SK-N-SH (cell line): ENCODE measurements at regions not wholly inside any gene's neighbourhood (a gene's known extent, or its start where the extent isn't known, plus 50 kb on each side); places are given as distances from the start of the nearest gene placed in this dataset.

ENCODE experiments used
- CTCF ChIA-PET: fragments of 300-600, 350-600 bp; formaldehyde crosslinking; extraction: SDS; loops from one replicate; lab custom pipeline; 2021; lab: Yijun Ruan, JAX
- POLR2A ChIA-PET: fragments of 350-600 bp; sonication (Branson Sonifier 250); formaldehyde crosslinking; extraction: SDS; loops from one replicate; lab custom pipeline; 2020; ENCODE audit warnings: antibody characterized with exemption, inconsistent platforms; lab: Yijun Ruan, JAX
- DNase-seq: peaks from one replicate; pipeline ENCODE4 v3.0.0; 2012
- H2AFZ ChIP-seq: fragments of 200-600 bp; sonication (generic); 2 replicates; pipeline ENCODE4 v1.8.1; 2016; ENCODE audit warnings: antibody characterized with exemption, mild to moderate bottlenecking, low read depth
- H3F3A ChIP-seq: fragments of 200-600 bp; sonication (generic); replicated peaks from 2 replicates; pipeline ENCODE3; 2016; ENCODE audit warnings: antibody characterized with exemption, mild to moderate bottlenecking; ENCODE audit not compliant: insufficient read depth
- H3K27ac ChIP-seq, 2 experiments: fragments of 200-500 bp in 1 of 2; fragments of 200-600 bp in 1 of 2; sonication (Bioruptor generic) in 1 of 2; sonication (generic), shearing (Covaris generic) in 1 of 2; 2 replicates each; pipeline versions ENCODE4 v1.5.1 to v1.6.1; 2014 to 2016; ENCODE audit warnings: low read depth in 2 of 2, inconsistent platforms in 1 of 2, low read length in 1 of 2, mild to moderate bottlenecking in 1 of 2, mixed read lengths in 1 of 2
- H3K27me3 ChIP-seq: fragments of 200-600 bp; sonication (generic), shearing (Covaris generic); 2 replicates; pipeline ENCODE4 v1.6.1; 2016; ENCODE audit warnings: mixed run types; ENCODE audit not compliant: insufficient read depth
- H3K36me3 ChIP-seq, 2 experiments: fragments of 200-500 bp in 1 of 2; fragments of 200-600 bp in 1 of 2; sonication (Bioruptor generic) in 1 of 2; sonication (generic) in 1 of 2; replicated peaks in 1 of 2; 2 replicates each; pipeline versions ENCODE3 to v1.5.1; 2014 to 2016; ENCODE audit warnings: low read length in 1 of 2, mild to moderate bottlenecking in 1 of 2; ENCODE audit not compliant: insufficient read depth in 2 of 2, control insufficient read depth in 1 of 2
- H3K4me1 ChIP-seq, 2 experiments: fragments of 200-500 bp in 1 of 2; fragments of 200-600 bp in 1 of 2; sonication (Bioruptor generic) in 1 of 2; sonication (generic), shearing (Covaris generic) in 1 of 2; 2 replicates each; pipeline versions ENCODE4 v1.5.1 to v1.6.1; 2014 to 2016; ENCODE audit warnings: low read depth in 1 of 2, low read length in 1 of 2, mixed run types in 1 of 2; ENCODE audit not compliant: insufficient read depth in 2 of 2, control insufficient read depth in 1 of 2
- H3K4me2 ChIP-seq: fragments of 200-600 bp; sonication (generic), shearing (Covaris generic); 2 replicates; pipeline ENCODE4 v1.6.1; 2017; ENCODE audit warnings: mixed run types
- H3K4me3 ChIP-seq, 2 experiments: fragments of 200-500 bp in 1 of 2; fragments of 200-600 bp in 1 of 2; sonication (Bioruptor generic) in 1 of 2; sonication (generic), shearing (Covaris generic) in 1 of 2; 2 replicates each; pipeline versions ENCODE4 v1.5.1 to v1.8.1; 2014 to 2016; ENCODE audit warnings: low read depth in 2 of 2, inconsistent platforms in 1 of 2, low read length in 1 of 2, mild to moderate bottlenecking in 1 of 2, mixed read lengths in 1 of 2, moderate library complexity in 1 of 2
- H3K79me2 ChIP-seq: fragments of 200-600 bp; sonication (generic); 2 replicates; pipeline ENCODE4 v1.8.1; 2017; ENCODE audit warnings: mild to moderate bottlenecking; ENCODE audit not compliant: insufficient read depth
- H3K9ac ChIP-seq: fragments of 200-600 bp; sonication (generic); 2 replicates; pipeline ENCODE4 v1.6.1; 2017; ENCODE audit warnings: mixed run types
- H3K9me2 ChIP-seq: fragments of 200-600 bp; sonication (generic); 2 replicates; pipeline ENCODE4 v1.6.1; 2017; ENCODE audit warnings: mixed run types
- H3K9me3 ChIP-seq: fragments of 200-600 bp; sonication (generic); 2 replicates; pipeline ENCODE4 v1.6.1; 2017; ENCODE audit warnings: mixed run types, mild to moderate bottlenecking, moderate library complexity
- H4K20me1 ChIP-seq: fragments of 200-600 bp; sonication (generic); 2 replicates; pipeline ENCODE4 v1.6.1; 2017; ENCODE audit warnings: mild to moderate bottlenecking, mixed run types; ENCODE audit not compliant: insufficient read depth
- CHD2 ChIP-seq: fragments of 150-350 bp; IDR thresholded peaks from 2 replicates; pipeline ENCODE4 v1.6.1; 2018; ENCODE audit warnings: low read length; ENCODE audit not compliant: partially characterized antibody
- ELF1 ChIP-seq: IDR thresholded peaks from 2 replicates; pipeline ENCODE4 v1.4.0; 2012
- EP300 ChIP-seq, 2 experiments: IDR thresholded peaks; 2 replicates each; pipeline versions ENCODE4 v1.4.0 to v1.6.1; 2012; ENCODE audit warnings: borderline replicate concordance in 1 of 2, low read depth in 1 of 2, low read length in 1 of 2
- GABPA ChIP-seq: IDR thresholded peaks from 2 replicates; pipeline ENCODE4 v1.4.0; 2012; ENCODE audit warnings: low read depth, mild to moderate bottlenecking
- GATA2 ChIP-seq: sonication (generic); formaldehyde crosslinking; IDR thresholded peaks from 2 replicates; pipeline ENCODE4 v1.5.0; 2020; ENCODE audit warnings: mild to moderate bottlenecking, missing genetic modification reagents
- NFIC ChIP-seq: IDR thresholded peaks from 2 replicates; pipeline ENCODE4 v1.4.0; 2012; ENCODE audit warnings: borderline replicate concordance
- POLR2AphosphoS5 ChIP-seq: IDR thresholded peaks from 2 replicates; pipeline ENCODE4 v1.6.1; 2012; ENCODE audit warnings: low read depth, low read length
- RAD21 ChIP-seq: IDR thresholded peaks from 2 replicates; pipeline ENCODE4 v1.6.1; 2012; ENCODE audit warnings: mild to moderate bottlenecking, low read length
- RCOR1 ChIP-seq: fragments of 150-350 bp; IDR thresholded peaks from 2 replicates; pipeline ENCODE4 v1.6.1; 2017; ENCODE audit warnings: antibody characterized with exemption, low read length
- RFX5 ChIP-seq: IDR thresholded peaks from 2 replicates; pipeline ENCODE4 v1.6.1; 2012; ENCODE audit warnings: mild to moderate bottlenecking, improper control_type of control experiment, low read length
- RXRA ChIP-seq: IDR thresholded peaks from 2 replicates; pipeline ENCODE4 v1.4.0; 2012; ENCODE audit warnings: low read depth, mild to moderate bottlenecking, borderline replicate concordance
- TCF12 ChIP-seq: IDR thresholded peaks from 2 replicates; pipeline ENCODE4 v1.4.0; 2012
- TEAD4 ChIP-seq: IDR thresholded peaks from 2 replicates; pipeline ENCODE4 v1.4.0; 2012; ENCODE audit warnings: mild to moderate bottlenecking, borderline replicate concordance; ENCODE audit not compliant: insufficient read depth
- USF2 ChIP-seq: fragments of 150-350 bp; IDR thresholded peaks from 2 replicates; pipeline ENCODE4 v1.6.1; 2017; ENCODE audit warnings: antibody characterized with exemption, low read length, low read depth, borderline replicate concordance
- WGBS: methylation state at CpG from one replicate; pipeline ENCODE4 v1.1.6; 2017; ENCODE audit warnings: low lambda C conversion rate; 5-methylcytosine and 5-hydroxymethylcytosine counted together
- TF ChIP-seq, protein P1 (sequence below): IDR thresholded peaks from 2 replicates; pipeline ENCODE4; 2012

GRCh38 chr7:93690021-93690420 lies 115.5 kb upstream of the CALCR start:
- Histone ChIP-seq H3K79me2 (no peaks in the 10 kb centered on the region), H3K27ac (no peak overlapping the region), H3K4me3 (no peak overlapping the region), H3K27me3 (no peaks in the 10 kb centered on the region), H3K9me2 (no peaks in the 10 kb centered on the region), H3K4me2 (no peak overlapping the region), H3K9ac (no peak overlapping the region), H3K4me1 (no peaks in the 10 kb centered on the region; a peak in 1 of 4 replicates)
- DNase-seq = no peak
- ChIA-PET POLR2A (no interaction called here), CTCF (no interaction called here)
- TF ChIP-seq GABPA = no peak
- TF ChIP-seq, all 33 proteins: peak for 0
- Histone ChIP-seq H3K36me3 (no peaks in the 10 kb centered on the region), H3K9me3 (no peaks in the 10 kb centered on the region), H2AFZ (no peak overlapping the region), H4K20me1 (no peaks in the 10 kb centered on the region), H3F3A (no peaks in the 10 kb centered on the region)
- WGBS = 68% methylated on average over 2 of the region's 2 CpGs

DNA sequence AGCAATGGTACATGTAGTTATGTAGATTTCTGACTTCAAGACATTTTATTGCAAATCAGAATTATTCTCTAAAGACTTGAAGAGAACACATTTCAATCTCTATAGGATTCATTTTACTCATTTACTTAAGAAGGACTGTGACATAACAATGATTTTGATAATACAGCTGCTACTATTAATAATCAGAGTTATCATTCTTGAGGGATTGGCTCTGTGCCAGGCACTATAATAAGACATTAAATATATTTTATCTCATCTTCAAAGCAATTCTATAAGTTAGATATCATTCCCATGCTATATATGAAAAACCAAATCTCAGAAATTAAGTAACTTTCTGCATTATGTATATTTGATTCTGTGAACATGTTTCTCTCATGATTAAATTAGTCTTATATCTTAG lies 103.7 kb upstream of the CALCR start:
- Histone ChIP-seq H3K36me3 (no peaks in the 10 kb centered on the region), H3K4me2 (no peak overlapping the region), H3K27me3 (no peaks in the 10 kb centered on the region), H3K9ac (no peak overlapping the region), H3K9me3 (no peaks in the 10 kb centered on the region), H3F3A (no peaks in the 10 kb centered on the region), H3K4me1 (no peaks in the 10 kb centered on the region; a peak in 1 of 4 replicates), H3K9me2 (no peaks in the 10 kb centered on the region), H3K79me2 (no peaks in the 10 kb centered on the region), H4K20me1 (no peaks in the 10 kb centered on the region), H2AFZ (no peak overlapping the region), H3K27ac (no peak overlapping the region), H3K4me3 (no peak overlapping the region)
- DNase-seq = no peak
- ChIA-PET POLR2A (no interaction called here), CTCF (interaction anchor here (1.8 kb wide), 1 partner anchor 29 kb away, joined by 4 read pairs; no protein-coding TSS in a partner anchor)
- TF ChIP-seq ELF1 (no peak), GABPA (no peak), POLR2AphosphoS5 (no peak), RCOR1 (no peak), NFIC (no peak), EP300 (IDR thresholded peaks at IDR 0.05; ENCODE audit: borderline replicate concordance in 1 of 2, low read depth in 1 of 2, low read length in 1 of 2) (no peak), USF2 (no peak), CHD2 (no peak), RAD21 (no peak), GATA2 (CRISPR knock-in tag) (no peak), RXRA (no peak), TCF12 (no peak), TEAD4 (no peak), RFX5 (no peak)
- TF ChIP-seq, protein P1, sequence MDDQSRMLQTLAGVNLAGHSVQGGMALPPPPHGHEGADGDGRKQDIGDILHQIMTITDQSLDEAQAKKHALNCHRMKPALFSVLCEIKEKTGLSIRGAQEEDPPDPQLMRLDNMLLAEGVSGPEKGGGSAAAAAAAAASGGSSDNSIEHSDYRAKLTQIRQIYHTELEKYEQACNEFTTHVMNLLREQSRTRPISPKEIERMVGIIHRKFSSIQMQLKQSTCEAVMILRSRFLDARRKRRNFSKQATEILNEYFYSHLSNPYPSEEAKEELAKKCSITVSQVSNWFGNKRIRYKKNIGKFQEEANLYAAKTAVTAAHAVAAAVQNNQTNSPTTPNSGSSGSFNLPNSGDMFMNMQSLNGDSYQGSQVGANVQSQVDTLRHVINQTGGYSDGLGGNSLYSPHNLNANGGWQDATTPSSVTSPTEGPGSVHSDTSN = no peak
